ENCODE measurements at regions not wholly inside any gene's neighbourhood (a gene's known extent, or its start where the extent isn't known, plus 50 kb on each side); places are given as distances from the start of the nearest gene placed in this dataset.

DNA sequence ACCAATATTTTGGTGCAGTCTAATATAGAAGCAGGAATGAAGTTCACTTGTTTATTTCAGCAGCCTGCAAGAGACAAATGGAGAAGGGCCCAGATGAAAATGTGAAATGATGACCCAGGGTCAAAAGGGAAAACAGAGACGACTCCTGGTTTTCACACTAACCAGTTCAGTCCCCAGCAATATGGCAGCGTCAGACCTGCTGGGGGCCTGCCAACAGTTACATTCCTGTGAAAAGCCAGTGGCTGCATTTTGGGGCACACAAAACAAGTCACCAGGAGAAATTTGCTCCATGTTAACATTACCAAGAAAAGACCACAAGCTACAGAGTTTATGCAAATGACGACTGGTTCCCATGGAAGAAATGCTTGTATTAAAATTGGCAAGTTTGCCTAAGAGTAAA lies 80.2 kb downstream of the CCDC34 start:
- DNase-seq (ENCODE audit: low read depth in 1 of 2, low spot score in 1 of 2) (peak in 1 of 2 experiments; percentile 45), ATAC-seq (peak in 1 of 2 experiments; percentile 37; a peak in 2 of 6 replicates), FAIRE-seq (no peak)
- 53% methylated on average over 3 of the region's 3 CpGs for WGBS (ENCODE audit: missing lambda C conversion rate)
- H3K9me3 ChIP-seq, result no peaks in the 10 kb centered on the region
- peak overlapping the region; percentile 50 for H3K4me2 ChIP-seq
- H3K4me1 ChIP-seq, result peaks cover 20% of the 10 kb centered on the region
- no peak overlapping the region for H3K4me3 ChIP-seq
- ChIA-PET POLR2A (interaction anchor here (1.4 kb wide), 1 partner anchor 49 kb away, joined by 3 read pairs; no protein-coding TSS in a partner anchor), CTCF (interaction anchor here (0.6 to 7.3 kb wide), 5 partner anchors 14 to 470 kb away, joined by 3 to 48 read pairs (median 3); no protein-coding TSS in a partner anchor)
- TF ChIP-seq JUN (IDR thresholded peaks at IDR 0.05), result no peak
- TF ChIP-seq FOSL2 (IDR thresholded peaks at IDR 0.05), result no peak
- TF ChIP-seq FOSL2 (CRISPR knock-in tag; IDR thresholded peaks at IDR 0.05), result no peak
- TF ChIP-seq SREBF2 (IDR thresholded peaks at IDR 0.05), result no peak
- no peak for TF ChIP-seq HOXB5 (CRISPR knock-in tag; IDR thresholded peaks at IDR 0.05)
- no peak for TF ChIP-seq CHD4 (IDR thresholded peaks at IDR 0.05; ENCODE audit: borderline replicate concordance)
- no peak for TF ChIP-seq KDM5A (IDR thresholded peaks at IDR 0.05)
- no peak for TF ChIP-seq RFX5 (IDR thresholded peaks at IDR 0.05)
- TF ChIP-seq, protein P1, sequence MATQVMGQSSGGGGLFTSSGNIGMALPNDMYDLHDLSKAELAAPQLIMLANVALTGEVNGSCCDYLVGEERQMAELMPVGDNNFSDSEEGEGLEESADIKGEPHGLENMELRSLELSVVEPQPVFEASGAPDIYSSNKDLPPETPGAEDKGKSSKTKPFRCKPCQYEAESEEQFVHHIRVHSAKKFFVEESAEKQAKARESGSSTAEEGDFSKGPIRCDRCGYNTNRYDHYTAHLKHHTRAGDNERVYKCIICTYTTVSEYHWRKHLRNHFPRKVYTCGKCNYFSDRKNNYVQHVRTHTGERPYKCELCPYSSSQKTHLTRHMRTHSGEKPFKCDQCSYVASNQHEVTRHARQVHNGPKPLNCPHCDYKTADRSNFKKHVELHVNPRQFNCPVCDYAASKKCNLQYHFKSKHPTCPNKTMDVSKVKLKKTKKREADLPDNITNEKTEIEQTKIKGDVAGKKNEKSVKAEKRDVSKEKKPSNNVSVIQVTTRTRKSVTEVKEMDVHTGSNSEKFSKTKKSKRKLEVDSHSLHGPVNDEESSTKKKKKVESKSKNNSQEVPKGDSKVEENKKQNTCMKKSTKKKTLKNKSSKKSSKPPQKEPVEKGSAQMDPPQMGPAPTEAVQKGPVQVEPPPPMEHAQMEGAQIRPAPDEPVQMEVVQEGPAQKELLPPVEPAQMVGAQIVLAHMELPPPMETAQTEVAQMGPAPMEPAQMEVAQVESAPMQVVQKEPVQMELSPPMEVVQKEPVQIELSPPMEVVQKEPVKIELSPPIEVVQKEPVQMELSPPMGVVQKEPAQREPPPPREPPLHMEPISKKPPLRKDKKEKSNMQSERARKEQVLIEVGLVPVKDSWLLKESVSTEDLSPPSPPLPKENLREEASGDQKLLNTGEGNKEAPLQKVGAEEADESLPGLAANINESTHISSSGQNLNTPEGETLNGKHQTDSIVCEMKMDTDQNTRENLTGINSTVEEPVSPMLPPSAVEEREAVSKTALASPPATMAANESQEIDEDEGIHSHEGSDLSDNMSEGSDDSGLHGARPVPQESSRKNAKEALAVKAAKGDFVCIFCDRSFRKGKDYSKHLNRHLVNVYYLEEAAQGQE (IDR thresholded peaks at IDR 0.05), result no peak
- no peak for TF ChIP-seq CBX8 (IDR thresholded peaks at IDR 0.05)
- TF ChIP-seq POLR2AphosphoS2 (conservative IDR thresholded peaks at IDR 0.05; ENCODE audit: low read length), result no peak
- TF ChIP-seq RARB (CRISPR knock-in tag; IDR thresholded peaks at IDR 0.05), result no peak
- TF ChIP-seq ESRRA (IDR thresholded peaks at IDR 0.05; ENCODE audit: borderline replicate concordance, low read length), result no peak
- TF ChIP-seq HDAC2 (IDR thresholded peaks at IDR 0.05), result no peak
- no peak for TF ChIP-seq HOXB13 (CRISPR knock-in tag; IDR thresholded peaks at IDR 0.05; ENCODE audit: low read depth)
- TF ChIP-seq SMC3 (IDR thresholded peaks at IDR 0.05), result no peak
- no peak for TF ChIP-seq HMGXB4 (CRISPR knock-in tag; IDR thresholded peaks at IDR 0.05; ENCODE audit: borderline replicate concordance)
- no peak for TF ChIP-seq BHLHE40 (IDR thresholded peaks at IDR 0.05; ENCODE audit: low read depth, low read length)
- TF ChIP-seq PBX3 (IDR thresholded peaks at IDR 0.05), result no peak
- TF ChIP-seq TP53 (CRISPR knock-in tag; IDR thresholded peaks at IDR 0.05), result no peak
- TF ChIP-seq FOSB (CRISPR knock-in tag; IDR thresholded peaks at IDR 0.05), result no peak
- peak overlapping the region; percentile 52 to 58; a peak in 4 of 6 replicates for H3K27ac ChIP-seq
